ENCODE measurements at regions not wholly inside any gene's neighbourhood (a gene's known extent, or its start where the extent isn't known, plus 50 kb on each side); places are given as distances from the start of the nearest gene placed in this dataset.

DNA sequence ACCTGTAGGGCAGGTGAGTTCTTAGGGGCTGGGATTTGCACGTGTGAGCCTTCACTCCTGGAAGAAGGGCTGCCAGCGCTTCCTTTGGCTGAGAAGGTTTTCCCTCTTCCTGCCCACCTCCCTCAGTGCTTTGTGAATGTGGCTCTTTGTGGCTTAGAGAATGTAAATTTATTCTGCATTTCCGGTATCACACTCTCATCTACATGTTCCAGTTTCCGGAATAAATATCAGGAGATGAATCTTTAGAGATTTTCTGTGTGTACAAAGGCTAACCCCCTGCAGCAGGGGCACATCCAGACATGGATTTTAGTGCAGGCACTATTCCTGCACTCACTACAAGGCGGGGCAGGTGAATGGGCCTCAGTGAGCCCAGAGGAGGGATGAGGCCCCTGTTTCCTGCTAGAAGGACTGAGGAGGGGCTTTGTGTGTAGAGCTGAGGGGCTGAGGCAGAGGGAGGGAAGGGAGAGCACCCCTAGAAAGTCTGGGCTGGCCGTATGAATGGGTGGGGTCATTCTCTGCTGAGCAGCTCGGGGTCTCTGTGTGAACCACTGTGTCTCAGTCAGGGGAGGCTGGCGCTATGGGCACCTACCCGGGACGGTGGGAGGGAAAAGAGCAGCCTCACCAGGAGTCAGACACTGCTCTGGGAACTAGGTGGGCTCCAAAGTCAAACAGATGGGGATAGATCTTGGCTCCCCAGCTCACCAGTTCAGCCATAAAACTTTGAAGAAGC is 207.5 kb downstream of the MATN1 start:
- DNase-seq (ENCODE audit: low read depth) = no peak

DNA sequence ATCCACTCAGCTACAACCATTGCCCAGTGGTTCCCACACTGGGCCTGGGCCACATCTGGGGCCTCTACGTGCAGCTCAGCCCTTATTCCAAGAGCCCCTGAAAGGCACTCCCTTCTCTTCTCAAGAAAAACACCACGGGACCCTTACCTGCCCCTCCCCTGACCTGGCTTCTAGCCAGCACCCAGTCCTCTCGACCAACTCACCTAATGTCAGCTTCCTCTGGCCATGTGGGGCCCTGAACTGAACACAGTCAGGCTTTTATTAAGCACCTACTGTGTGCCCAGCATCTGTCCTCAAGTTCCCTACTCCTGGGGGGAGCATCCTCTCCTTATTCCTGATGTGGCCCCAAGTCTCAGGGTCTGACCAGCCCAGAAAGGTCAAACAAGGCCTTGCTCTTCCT is 208.4 kb downstream of the MATN1 start:
- H3K27ac ChIP-seq (ENCODE audit: low read depth, low read length) = no peak overlapping the region
- Mint-ChIP-seq H3K27ac (ENCODE audit: unreplicated experiment) (no peak overlapping the region), H3K9me3 (ENCODE audit: unreplicated experiment) (no peaks in the 10 kb centered on the region), H3K4me3 (ENCODE audit: unreplicated experiment) (no peak overlapping the region), H3K36me3 (ENCODE audit: low read depth, unreplicated experiment) (no peaks in the 10 kb centered on the region), H3K27me3 (ENCODE audit: low read depth, unreplicated experiment) (peaks cover 6% of the 10 kb centered on the region), H3K4me1 (ENCODE audit: low read depth, unreplicated experiment) (peaks cover 9% of the 10 kb centered on the region)
- DNase-seq (ENCODE audit: low read depth) = no peak
- FAIRE-seq = no peak
- no peaks in the 10 kb centered on the region for H3K79me2 ChIP-seq (ENCODE audit: insufficient read depth, low read length)
- no peaks in the 10 kb centered on the region for H3K36me3 ChIP-seq (ENCODE audit: insufficient read depth, low read length)
- peaks cover 15% of the 10 kb centered on the region for H3K4me1 ChIP-seq (ENCODE audit: insufficient read depth, low read length)
- no peak overlapping the region for H3K9ac ChIP-seq (ENCODE audit: low read length)
- no peak overlapping the region for H2AFZ ChIP-seq (ENCODE audit: low read depth, low read length)
- TF ChIP-seq, protein P1, sequence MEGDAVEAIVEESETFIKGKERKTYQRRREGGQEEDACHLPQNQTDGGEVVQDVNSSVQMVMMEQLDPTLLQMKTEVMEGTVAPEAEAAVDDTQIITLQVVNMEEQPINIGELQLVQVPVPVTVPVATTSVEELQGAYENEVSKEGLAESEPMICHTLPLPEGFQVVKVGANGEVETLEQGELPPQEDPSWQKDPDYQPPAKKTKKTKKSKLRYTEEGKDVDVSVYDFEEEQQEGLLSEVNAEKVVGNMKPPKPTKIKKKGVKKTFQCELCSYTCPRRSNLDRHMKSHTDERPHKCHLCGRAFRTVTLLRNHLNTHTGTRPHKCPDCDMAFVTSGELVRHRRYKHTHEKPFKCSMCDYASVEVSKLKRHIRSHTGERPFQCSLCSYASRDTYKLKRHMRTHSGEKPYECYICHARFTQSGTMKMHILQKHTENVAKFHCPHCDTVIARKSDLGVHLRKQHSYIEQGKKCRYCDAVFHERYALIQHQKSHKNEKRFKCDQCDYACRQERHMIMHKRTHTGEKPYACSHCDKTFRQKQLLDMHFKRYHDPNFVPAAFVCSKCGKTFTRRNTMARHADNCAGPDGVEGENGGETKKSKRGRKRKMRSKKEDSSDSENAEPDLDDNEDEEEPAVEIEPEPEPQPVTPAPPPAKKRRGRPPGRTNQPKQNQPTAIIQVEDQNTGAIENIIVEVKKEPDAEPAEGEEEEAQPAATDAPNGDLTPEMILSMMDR (IDR thresholded peaks at IDR 0.05; ENCODE audit: insufficient read depth, low read depth, low read length) = no peak
- no peak for TF ChIP-seq EZH2 (IDR thresholded peaks at IDR 0.05; ENCODE audit: insufficient read depth, low read length)
- no peaks in the 10 kb centered on the region for H4K20me1 ChIP-seq (ENCODE audit: insufficient read depth, low read length)
- no peaks in the 10 kb centered on the region for H3K27me3 ChIP-seq (ENCODE audit: insufficient read depth, low read length)
- no peak overlapping the region for H3K4me3 ChIP-seq (ENCODE audit: insufficient read depth, low read depth, low read length)
- no peak overlapping the region for H3K4me2 ChIP-seq (ENCODE audit: low read length)
- H3K9me3 ChIP-seq (ENCODE audit: insufficient read depth, low read depth, low read length) = no peaks in the 10 kb centered on the region

More for the DNA sequence above, 207.5 kb downstream of the MATN1 start:
- Mint-ChIP-seq H3K27me3 (ENCODE audit: low read depth, unreplicated experiment) (peaks cover 6% of the 10 kb centered on the region), H3K4me3 (ENCODE audit: unreplicated experiment) (no peak overlapping the region), H3K27ac (ENCODE audit: unreplicated experiment) (no peak overlapping the region), H3K36me3 (ENCODE audit: low read depth, unreplicated experiment) (no peaks in the 10 kb centered on the region), H3K4me1 (ENCODE audit: low read depth, unreplicated experiment) (peaks cover 9% of the 10 kb centered on the region), H3K9me3 (ENCODE audit: unreplicated experiment) (no peaks in the 10 kb centered on the region)
- Histone ChIP-seq H3K9me3 (ENCODE audit: insufficient read depth, low read depth, low read length) (no peaks in the 10 kb centered on the region), H3K4me1 (ENCODE audit: insufficient read depth, low read length) (peaks cover 15% of the 10 kb centered on the region), H3K79me2 (ENCODE audit: insufficient read depth, low read length) (no peaks in the 10 kb centered on the region), H2AFZ (ENCODE audit: low read depth, low read length) (no peak overlapping the region), H3K4me2 (ENCODE audit: low read length) (no peak overlapping the region), H3K36me3 (ENCODE audit: insufficient read depth, low read length) (no peaks in the 10 kb centered on the region), H3K4me3 (ENCODE audit: insufficient read depth, low read depth, low read length) (no peak overlapping the region), H3K27ac (ENCODE audit: low read depth, low read length) (no peak overlapping the region), H4K20me1 (ENCODE audit: insufficient read depth, low read length) (no peaks in the 10 kb centered on the region), H3K27me3 (ENCODE audit: insufficient read depth, low read length) (no peaks in the 10 kb centered on the region), H3K9ac (ENCODE audit: low read length) (no peak overlapping the region)
- TF ChIP-seq, protein P1 (IDR thresholded peaks at IDR 0.05; ENCODE audit: insufficient read depth, low read depth, low read length) = no peak
- TF ChIP-seq EZH2 (IDR thresholded peaks at IDR 0.05; ENCODE audit: insufficient read depth, low read length) = no peak
- FAIRE-seq = no peak

DNA sequence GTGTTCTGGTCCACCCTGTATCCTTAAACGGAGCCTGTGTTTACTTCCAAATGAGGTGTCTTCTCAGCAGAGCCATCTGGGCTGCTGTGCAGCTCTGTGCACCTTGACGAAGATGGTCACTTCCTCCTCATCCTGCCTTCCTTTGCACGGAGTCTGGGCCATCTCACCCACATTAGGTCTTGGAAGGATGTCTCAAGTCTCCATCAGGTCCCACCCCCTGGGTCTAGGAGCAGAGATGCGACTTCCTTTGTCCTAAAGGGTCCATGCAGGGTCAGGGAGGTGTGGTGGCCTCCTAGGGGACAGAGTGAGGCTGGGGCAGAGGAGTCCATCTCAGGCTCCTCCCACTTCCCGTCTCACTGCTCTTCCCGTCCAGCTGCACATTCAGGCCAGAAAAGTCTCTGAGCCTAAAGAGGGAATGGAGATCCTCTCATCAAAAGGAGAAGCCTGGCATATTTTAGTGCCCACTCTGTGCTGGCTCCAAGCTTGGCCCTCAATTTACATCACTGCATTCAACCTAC is 209.2 kb downstream of the MATN1 start:
- H3K9me3 Mint-ChIP-seq (ENCODE audit: unreplicated experiment) = no peaks in the 10 kb centered on the region
- no peak overlapping the region for H3K9ac ChIP-seq (ENCODE audit: low read length)
- no peak overlapping the region for H3K27ac ChIP-seq (ENCODE audit: low read depth, low read length)
- no peaks in the 10 kb centered on the region for H3K79me2 ChIP-seq (ENCODE audit: insufficient read depth, low read length)
- no peak overlapping the region for H3K4me2 ChIP-seq (ENCODE audit: low read length)
- H4K20me1 ChIP-seq (ENCODE audit: insufficient read depth, low read length) = no peaks in the 10 kb centered on the region
- no peak for DNase-seq (ENCODE audit: low read depth)
- peaks cover 9% of the 10 kb centered on the region for H3K27me3 Mint-ChIP-seq (ENCODE audit: low read depth, unreplicated experiment)
- H3K27me3 ChIP-seq (ENCODE audit: insufficient read depth, low read length) = no peaks in the 10 kb centered on the region
- H3K27ac Mint-ChIP-seq (ENCODE audit: unreplicated experiment) = no peak overlapping the region
- no peaks in the 10 kb centered on the region for H3K36me3 ChIP-seq (ENCODE audit: insufficient read depth, low read length)
- peaks cover 9% of the 10 kb centered on the region for H3K4me1 Mint-ChIP-seq (ENCODE audit: low read depth, unreplicated experiment)
- TF ChIP-seq EZH2 (IDR thresholded peaks at IDR 0.05; ENCODE audit: insufficient read depth, low read length) = no peak
- TF ChIP-seq, protein P1 (IDR thresholded peaks at IDR 0.05; ENCODE audit: insufficient read depth, low read depth, low read length) = no peak
- H3K36me3 Mint-ChIP-seq (ENCODE audit: low read depth, unreplicated experiment) = no peaks in the 10 kb centered on the region
- H3K4me1 ChIP-seq (ENCODE audit: insufficient read depth, low read length) = peaks cover 15% of the 10 kb centered on the region
- no peak for FAIRE-seq
- no peak overlapping the region for H2AFZ ChIP-seq (ENCODE audit: low read depth, low read length)
- H3K4me3 Mint-ChIP-seq (ENCODE audit: unreplicated experiment) = no peak overlapping the region
- no peak overlapping the region for H3K4me3 ChIP-seq (ENCODE audit: insufficient read depth, low read depth, low read length)
- no peaks in the 10 kb centered on the region for H3K9me3 ChIP-seq (ENCODE audit: insufficient read depth, low read depth, low read length)
